Natural killer cell treated with Interleukin-12 subunit alpha and Interleukin-12 subunit beta and Interleukin-15 and Interleukin-18, amount 100 ng/mL, for 72 hours (primary cell): ENCODE measurements at regions not wholly inside any gene's neighbourhood (a gene's known extent, or its start where the extent isn't known, plus 50 kb on each side); places are given as distances from the start of the nearest gene placed in this dataset.

Experiments
- ATAC-seq, 2 donors: fragments of 150-1000 bp; cut with Tn5 transposase in 1 of 2; sonication (Bioruptor Pico), chemical (Tn5 transposase) in 1 of 2; 2 replicates each; pipeline ENCODE4 v1.10.0; 2021
- DNase-seq: peaks from one replicate; pipeline ENCODE4 v3.0.0; 2022; ENCODE audit warnings: low spot score
- H3K27ac Mint-ChIP-seq, 2 donors: 1 replicate in 1 of 2; 2 replicates in 1 of 2; pipeline ENCODE4 v1.8.0; 2022; ENCODE audit warnings: mixed read lengths in 2 of 2, mild to moderate bottlenecking in 1 of 2, moderate library complexity in 1 of 2
- H3K27me3 Mint-ChIP-seq, 2 donors: 1 replicate in 1 of 2; 2 replicates in 1 of 2; pipeline ENCODE4 v1.8.0; 2022; ENCODE audit warnings: mixed read lengths in 2 of 2
- H3K36me3 Mint-ChIP-seq: one replicate; pipeline ENCODE4 v1.8.0; 2022; ENCODE audit warnings: mixed read lengths
- H3K4me1 Mint-ChIP-seq, 2 donors: 1 replicate in 1 of 2; 2 replicates in 1 of 2; pipeline ENCODE4 v1.8.0; 2022; ENCODE audit warnings: low read depth in 2 of 2, mixed read lengths in 2 of 2, mild to moderate bottlenecking in 1 of 2
- H3K4me3 Mint-ChIP-seq: one replicate; pipeline ENCODE4 v1.8.0; 2022; ENCODE audit warnings: mixed read lengths
- H3K9me3 Mint-ChIP-seq: 2 replicates; pipeline ENCODE4 v1.8.0; 2022; ENCODE audit warnings: mixed read lengths

- Mint-ChIP-seq H3K4me3 (no peak overlapping the region), H3K27ac (no peak overlapping the region)
Measured at GRCh38 chr14:65296876-65297275, 115.7 kb upstream of the FUT8 start.

GRCh38 chr14:65297744-65298143 is 114.8 kb upstream of the FUT8 start:
- peaks cover 0 to 2% of the 10 kb centered on the region in 2 donors for H3K27me3 Mint-ChIP-seq
- H3K4me3 Mint-ChIP-seq = no peak overlapping the region
- ATAC-seq = no peak
- DNase-seq = no peak
- H3K27ac Mint-ChIP-seq = no peak overlapping the region
- no peaks in the 10 kb centered on the region for H3K9me3 Mint-ChIP-seq
- no peaks in the 10 kb centered on the region for H3K36me3 Mint-ChIP-seq
- H3K4me1 Mint-ChIP-seq = peaks cover 8 to 13% of the 10 kb centered on the region in 2 donors

More at GRCh38 chr14:65296876-65297275, 115.7 kb upstream of the FUT8 start:
- Mint-ChIP-seq H3K9me3 (no peaks in the 10 kb centered on the region), H3K4me1 (peaks cover 3 to 9% of the 10 kb centered on the region in 2 donors), H3K27me3 (no peaks in the 10 kb centered on the region), H3K36me3 (no peaks in the 10 kb centered on the region)
- ATAC-seq (no peak), DNase-seq (no peak)

GRCh38 chr14:65299826-65300225 is 112.7 kb upstream of the FUT8 start:
- ATAC-seq (no peak), DNase-seq (no peak)
- Mint-ChIP-seq H3K27me3 (peaks cover 0 to 2% of the 10 kb centered on the region in 2 donors), H3K36me3 (no peaks in the 10 kb centered on the region), H3K27ac (no peak overlapping the region), H3K4me3 (no peak overlapping the region), H3K4me1 (peaks cover 10 to 23% of the 10 kb centered on the region in 2 donors), H3K9me3 (no peaks in the 10 kb centered on the region)

GRCh38 chr14:65301862-65302539 is 110.5 kb upstream of the FUT8 start:
- ATAC-seq = peak; percentile 48 to 52
- peak overlapping the region; percentile 69 for H3K4me3 Mint-ChIP-seq
- peaks cover 0 to 2% of the 10 kb centered on the region in 2 donors for H3K27me3 Mint-ChIP-seq
- H3K27ac Mint-ChIP-seq = peak overlapping the region; percentile 65 to 87
- H3K9me3 Mint-ChIP-seq = no peaks in the 10 kb centered on the region
- peaks cover 12 to 34% of the 10 kb centered on the region in 2 donors for H3K4me1 Mint-ChIP-seq
- no peaks in the 10 kb centered on the region for H3K36me3 Mint-ChIP-seq
- DNase-seq = no peak

- DNase-seq = no peak
- Mint-ChIP-seq H3K9me3 (no peaks in the 10 kb centered on the region), H3K36me3 (no peaks in the 10 kb centered on the region), H3K4me3 (peak overlapping the region; percentile 69), H3K4me1 (peaks cover 12 to 35% of the 10 kb centered on the region in 2 donors), H3K27ac (peak overlapping the region; percentile 65 to 87), H3K27me3 (peaks cover 0 to 2% of the 10 kb centered on the region in 2 donors)
- peak; percentile 84 to 87 for ATAC-seq
Measured at GRCh38 chr14:65302571-65303189, 109.8 kb upstream of the FUT8 start.

- Mint-ChIP-seq H3K27me3 (peaks cover 0 to 2% of the 10 kb centered on the region in 2 donors), H3K27ac (peak overlapping the region; percentile 65 to 87), H3K9me3 (no peaks in the 10 kb centered on the region), H3K36me3 (no peaks in the 10 kb centered on the region), H3K4me3 (peak overlapping the region; percentile 69), H3K4me1 (peaks cover 12 to 35% of the 10 kb centered on the region in 2 donors)
- DNase-seq (no peak), ATAC-seq (peak; percentile 6 to 22)
Measured at GRCh38 chr14:65303190-65303898, 109.2 kb upstream of the FUT8 start.

- peak overlapping the region; percentile 69 for H3K4me3 Mint-ChIP-seq
- H3K4me1 Mint-ChIP-seq = peaks cover 12 to 35% of the 10 kb centered on the region in 2 donors
- DNase-seq (no peak), ATAC-seq (no peak)
- H3K36me3 Mint-ChIP-seq = no peaks in the 10 kb centered on the region
- H3K27ac Mint-ChIP-seq = peak overlapping the region in 1 of 2 donors; percentile 87
- peaks cover 0 to 2% of the 10 kb centered on the region in 2 donors for H3K27me3 Mint-ChIP-seq
- no peaks in the 10 kb centered on the region for H3K9me3 Mint-ChIP-seq
Measured at GRCh38 chr14:65303899-65304222, 108.7 kb upstream of the FUT8 start.

- H3K4me1 Mint-ChIP-seq = peaks cover 12 to 35% of the 10 kb centered on the region in 2 donors
- peak overlapping the region; percentile 13 for H3K4me3 Mint-ChIP-seq
- peak overlapping the region; percentile 63 to 87 for H3K27ac Mint-ChIP-seq
- peak in 1 of 2 donors; percentile 8 for ATAC-seq
- no peaks in the 10 kb centered on the region for H3K9me3 Mint-ChIP-seq
- no peaks in the 10 kb centered on the region for H3K36me3 Mint-ChIP-seq
- DNase-seq = no peak
- peaks cover 0 to 2% of the 10 kb centered on the region in 2 donors for H3K27me3 Mint-ChIP-seq
Measured at GRCh38 chr14:65304239-65304638, 108.3 kb upstream of the FUT8 start.

GRCh38 chr14:65304963-65305362 is 107.6 kb upstream of the FUT8 start:
- Mint-ChIP-seq H3K4me3 (peak overlapping the region; percentile 19), H3K36me3 (no peaks in the 10 kb centered on the region), H3K27me3 (peaks cover 0 to 2% of the 10 kb centered on the region in 2 donors), H3K27ac (peak overlapping the region; percentile 63 to 87), H3K4me1 (peaks cover 12 to 35% of the 10 kb centered on the region in 2 donors), H3K9me3 (no peaks in the 10 kb centered on the region)
- DNase-seq = no peak
- ATAC-seq = no peak

GRCh38 chr14:65308536-65308935 is 104.0 kb upstream of the FUT8 start:
- Mint-ChIP-seq H3K4me1 (peaks cover 5 to 22% of the 10 kb centered on the region in 2 donors), H3K27ac (no peak overlapping the region), H3K4me3 (no peak overlapping the region), H3K27me3 (peaks cover 5 to 10% of the 10 kb centered on the region in 2 donors), H3K9me3 (no peaks in the 10 kb centered on the region), H3K36me3 (no peaks in the 10 kb centered on the region)
- no peak for ATAC-seq
- DNase-seq = no peak

GRCh38 chr14:65310568-65310967 is 102.0 kb upstream of the FUT8 start:
- peaks cover 5 to 10% of the 10 kb centered on the region in 2 donors for H3K27me3 Mint-ChIP-seq
- H3K4me1 Mint-ChIP-seq = peaks cover 2 to 6% of the 10 kb centered on the region in 2 donors
- H3K36me3 Mint-ChIP-seq = no peaks in the 10 kb centered on the region

GRCh38 chr14:65312859-65313258 is 99.7 kb upstream of the FUT8 start:
- no peak for ATAC-seq

More at GRCh38 chr14:65310568-65310967, 102.0 kb upstream of the FUT8 start:
- Mint-ChIP-seq H3K27ac (no peak overlapping the region), H3K9me3 (no peaks in the 10 kb centered on the region), H3K4me3 (no peak overlapping the region)
- ATAC-seq (no peak), DNase-seq (no peak)

GRCh38 chr14:65318636-65319506 is 93.7 kb upstream of the FUT8 start:
- Mint-ChIP-seq H3K4me1 (peaks cover 3 to 11% of the 10 kb centered on the region in 2 donors), H3K36me3 (no peaks in the 10 kb centered on the region), H3K9me3 (no peaks in the 10 kb centered on the region), H3K27ac (no peak overlapping the region), H3K27me3 (peaks cover 0 to 2% of the 10 kb centered on the region in 2 donors), H3K4me3 (no peak overlapping the region)
- ATAC-seq = no peak
- no peak for DNase-seq

More at GRCh38 chr14:65312859-65313258, 99.7 kb upstream of the FUT8 start:
- H3K27me3 Mint-ChIP-seq = peaks cover 5 to 10% of the 10 kb centered on the region in 2 donors
- H3K4me1 Mint-ChIP-seq = no peaks in the 10 kb centered on the region
- no peaks in the 10 kb centered on the region for H3K36me3 Mint-ChIP-seq
- DNase-seq = no peak
- H3K27ac Mint-ChIP-seq = no peak overlapping the region
- no peak overlapping the region for H3K4me3 Mint-ChIP-seq
- no peaks in the 10 kb centered on the region for H3K9me3 Mint-ChIP-seq
